Loucy (cell line): ENCODE measurements at regions not wholly inside any gene's neighbourhood (a gene's known extent, or its start where the extent isn't known, plus 50 kb on each side); places are given as distances from the start of the nearest gene placed in this dataset.

ENCODE experiments used
- H2AFZ ChIP-seq: fragments of 200-600 bp; sonication (generic); 2 replicates; pipeline ENCODE4 v1.6.0; 2016; ENCODE audit warnings: antibody characterized with exemption, mild to moderate bottlenecking, low read length, moderate library complexity
- H3F3A ChIP-seq: fragments of 200-600 bp; 2 replicates; pipeline ENCODE4 v1.6.0; 2016; ENCODE audit warnings: antibody characterized with exemption, low read depth, mild to moderate bottlenecking
- H3K27me3 ChIP-seq: fragments of 200-600 bp; sonication (generic); 2 replicates; pipeline ENCODE4 v1.6.1; 2014; ENCODE audit warnings: low read length, mild to moderate bottlenecking; ENCODE audit not compliant: insufficient read depth, poor library complexity, severe bottlenecking
- H3K36me3 ChIP-seq: fragments of 200-600 bp; sonication (generic); 2 replicates; pipeline ENCODE4 v1.6.1; 2016; ENCODE audit warnings: low read length; ENCODE audit not compliant: insufficient read depth
- H3K4me1 ChIP-seq: fragments of 200-600 bp; sonication (generic); 2 replicates; pipeline ENCODE4 v1.5.1; 2014; ENCODE audit warnings: low read length, mild to moderate bottlenecking; ENCODE audit not compliant: insufficient read depth, poor library complexity, severe bottlenecking
- H3K4me2 ChIP-seq: fragments of 200-600 bp; sonication (generic); 2 replicates; pipeline ENCODE4 v1.6.0; 2014; ENCODE audit warnings: antibody characterized with exemption, low read length, low read depth, mild to moderate bottlenecking; ENCODE audit not compliant: poor library complexity, severe bottlenecking
- H3K4me3 ChIP-seq: fragments of 200-600 bp; sonication (generic); 2 replicates; pipeline ENCODE4 v1.5.1; 2014; ENCODE audit warnings: low read length, mild to moderate bottlenecking, mixed read lengths; ENCODE audit not compliant: poor library complexity, severe bottlenecking
- H3K79me2 ChIP-seq: fragments of 200-600 bp; sonication (generic); 2 replicates; pipeline ENCODE4 v1.6.1; 2014; ENCODE audit warnings: low read length; ENCODE audit not compliant: insufficient read depth
- H3K9ac ChIP-seq: fragments of 200-600 bp; sonication (generic); 2 replicates; pipeline ENCODE4 v1.6.0; 2014; ENCODE audit warnings: mild to moderate bottlenecking, low read depth, low read length, moderate library complexity; ENCODE audit not compliant: poor library complexity, severe bottlenecking
- H3K9me2 ChIP-seq: fragments of 200-600 bp; sonication (generic); replicated peaks from 2 replicates; pipeline ENCODE4 v1.6.1; 2016; ENCODE audit warnings: low read depth, low read length, mixed read lengths
- H3K9me3 ChIP-seq: fragments of 200-600 bp; sonication (generic); 2 replicates; pipeline ENCODE4 v1.6.1; 2014; ENCODE audit warnings: mild to moderate bottlenecking, antibody characterized with exemption, low read length, low read depth; ENCODE audit not compliant: insufficient read depth
- H4K20me1 ChIP-seq: fragments of 200-600 bp; sonication (generic); 2 replicates; pipeline ENCODE4 v1.6.0; 2014; ENCODE audit warnings: antibody characterized with exemption, low read length, mild to moderate bottlenecking; ENCODE audit not compliant: insufficient read depth, poor library complexity, severe bottlenecking
- CTCF ChIP-seq: fragments of 200-600 bp; sonication (generic); conservative IDR thresholded peaks from 2 replicates; pipeline ENCODE4 v1.5.1; 2014; ENCODE audit warnings: mild to moderate bottlenecking, antibody characterized with exemption, low read length
- EZH2phosphoT487 ChIP-seq: fragments of 200-600 bp; IDR thresholded peaks from 2 replicates; pipeline ENCODE4 v1.6.1; 2018; ENCODE audit warnings: antibody characterized with exemption, mild to moderate bottlenecking, moderate library complexity, borderline replicate concordance

GRCh38 chr5:18789218-18789998 is 1155.1 kb downstream of the TAF11L14 start:
- H3K27me3 ChIP-seq, result no peaks in the 10 kb centered on the region
- H3K9me2 ChIP-seq, result no peaks in the 10 kb centered on the region
- TF ChIP-seq CTCF (no peak), EZH2phosphoT487 (no peak)
- H3K9me3 ChIP-seq, result no peaks in the 10 kb centered on the region
- no peaks in the 10 kb centered on the region for H3F3A ChIP-seq
- no peaks in the 10 kb centered on the region for H3K4me1 ChIP-seq
- no peak overlapping the region for H3K4me2 ChIP-seq
- no peak overlapping the region for H3K4me3 ChIP-seq
- no peaks in the 10 kb centered on the region for H4K20me1 ChIP-seq
- no peak overlapping the region for H2AFZ ChIP-seq
- no peaks in the 10 kb centered on the region for H3K79me2 ChIP-seq
- no peak overlapping the region for H3K9ac ChIP-seq
- H3K36me3 ChIP-seq, result no peaks in the 10 kb centered on the region

- Histone ChIP-seq H3K4me1 (no peaks in the 10 kb centered on the region), H3K9me2 (no peaks in the 10 kb centered on the region), H3K4me2 (no peak overlapping the region), H3K36me3 (no peaks in the 10 kb centered on the region), H3K9me3 (no peaks in the 10 kb centered on the region), H3K9ac (no peak overlapping the region), H4K20me1 (no peaks in the 10 kb centered on the region), H3K4me3 (no peak overlapping the region), H3F3A (no peaks in the 10 kb centered on the region), H2AFZ (no peak overlapping the region), H3K27me3 (no peaks in the 10 kb centered on the region), H3K79me2 (no peaks in the 10 kb centered on the region)
- no peak for TF ChIP-seq CTCF
- no peak for TF ChIP-seq EZH2phosphoT487
These were observed 1157.9 kb downstream of the TAF11L14 start for GRCh38 chr5:18792145-18792544.

GRCh38 chr5:18797222-18797621 is 1163.0 kb downstream of the TAF11L14 start:
- no peaks in the 10 kb centered on the region for H3K9me2 ChIP-seq
- H3K9ac ChIP-seq, result no peak overlapping the region
- H3K4me1 ChIP-seq, result no peaks in the 10 kb centered on the region
- no peaks in the 10 kb centered on the region for H4K20me1 ChIP-seq
- no peaks in the 10 kb centered on the region for H3K36me3 ChIP-seq
- no peak overlapping the region for H3K4me2 ChIP-seq
- H2AFZ ChIP-seq, result no peak overlapping the region
- H3F3A ChIP-seq, result no peaks in the 10 kb centered on the region
- no peaks in the 10 kb centered on the region for H3K79me2 ChIP-seq
- no peaks in the 10 kb centered on the region for H3K9me3 ChIP-seq
- H3K4me3 ChIP-seq, result no peak overlapping the region
- no peaks in the 10 kb centered on the region for H3K27me3 ChIP-seq
- TF ChIP-seq EZH2phosphoT487, result no peak
- no peak for TF ChIP-seq CTCF
